GM18502 (cell line): ENCODE measurements at regions not wholly inside any gene's neighbourhood (a gene's known extent, or its start where the extent isn't known, plus 50 kb on each side); places are given as distances from the start of the nearest gene placed in this dataset.
A peak's percentile ranks its signal among the peaks of the same experiment; 100 is the strongest.

Source experiments
- ATAC-seq: cut with Tn5 transposase; IDR thresholded peaks from one replicate; pipeline ENCODE4 v1.9.1; 2021; ENCODE audit warnings: mild to moderate bottlenecking; ENCODE audit not compliant: unreplicated experiment, poor library complexity

DNA sequence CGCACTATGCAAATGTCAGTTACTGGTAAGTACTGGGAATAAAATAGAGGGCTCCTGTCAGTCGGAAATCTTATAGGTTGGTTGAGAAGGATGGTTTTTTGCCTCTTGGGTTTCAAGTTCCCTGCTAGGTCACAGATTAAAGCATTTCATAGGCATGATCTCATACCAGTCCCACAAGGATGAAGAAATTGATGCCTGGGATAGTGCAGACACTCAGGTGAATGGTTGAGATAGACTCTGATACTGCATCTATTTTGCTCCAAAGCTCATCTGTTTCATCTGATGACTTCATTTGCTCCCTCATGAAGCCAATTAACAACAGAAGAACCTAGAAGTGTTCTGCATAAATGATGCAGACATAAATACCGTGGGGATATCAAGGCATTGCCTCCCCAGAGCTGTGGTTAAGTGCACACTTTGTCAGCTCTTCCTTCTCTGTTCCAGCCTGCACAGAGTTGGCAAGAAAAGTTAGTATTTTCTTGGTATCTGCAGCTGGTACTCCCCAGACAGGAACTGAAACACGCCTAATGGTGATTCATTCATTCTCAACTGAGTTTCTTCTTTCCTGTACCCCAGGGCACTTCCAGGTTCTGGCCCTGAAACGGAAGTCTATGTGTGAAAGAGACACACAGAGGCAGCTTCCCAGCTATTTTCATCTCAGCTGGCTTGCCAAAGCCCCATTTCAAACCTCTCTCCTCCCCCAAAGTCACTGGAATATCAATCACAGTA lies 418.3 kb upstream of the SALL1 start:
- peak; percentile 71 for ATAC-seq

DNA sequence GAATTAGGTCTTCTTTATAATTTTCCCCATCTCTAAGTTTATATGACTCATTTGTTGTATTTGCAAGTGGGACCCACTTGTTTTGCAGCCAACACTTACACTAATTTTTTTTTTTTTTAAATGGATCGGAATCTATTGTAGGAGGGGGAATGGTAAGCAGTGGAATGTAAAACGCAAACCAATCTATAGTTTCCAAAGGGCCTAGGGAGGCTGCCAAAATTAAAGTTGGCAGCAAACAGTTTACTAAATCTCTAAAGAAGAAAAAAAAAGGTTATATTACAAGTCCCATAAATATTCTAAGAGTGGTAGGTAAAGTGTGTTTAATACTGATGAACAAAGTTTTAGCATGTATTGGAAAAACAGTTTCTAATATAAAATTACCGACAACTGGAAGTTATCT lies 416.8 kb upstream of the SALL1 start:
- ATAC-seq, result no peak

DNA sequence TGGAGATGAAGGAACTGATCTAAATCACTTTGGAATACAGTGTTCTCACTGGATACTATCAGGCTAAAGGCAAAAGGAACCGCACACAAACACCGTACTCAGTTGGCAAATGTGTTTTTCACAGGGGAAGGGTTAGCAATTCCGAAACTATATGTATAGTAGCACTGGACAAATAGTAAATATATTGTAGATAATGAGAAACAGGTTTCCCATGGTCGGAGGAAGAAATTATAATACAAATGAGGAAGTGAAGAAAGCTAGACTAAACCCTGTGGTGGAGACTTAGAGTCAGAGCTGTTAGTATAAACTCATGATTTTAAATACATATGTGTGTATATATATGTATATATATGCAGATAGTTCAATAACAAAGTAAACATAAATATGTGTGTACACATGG lies 414.1 kb upstream of the SALL1 start:
- ATAC-seq, result no peak

DNA sequence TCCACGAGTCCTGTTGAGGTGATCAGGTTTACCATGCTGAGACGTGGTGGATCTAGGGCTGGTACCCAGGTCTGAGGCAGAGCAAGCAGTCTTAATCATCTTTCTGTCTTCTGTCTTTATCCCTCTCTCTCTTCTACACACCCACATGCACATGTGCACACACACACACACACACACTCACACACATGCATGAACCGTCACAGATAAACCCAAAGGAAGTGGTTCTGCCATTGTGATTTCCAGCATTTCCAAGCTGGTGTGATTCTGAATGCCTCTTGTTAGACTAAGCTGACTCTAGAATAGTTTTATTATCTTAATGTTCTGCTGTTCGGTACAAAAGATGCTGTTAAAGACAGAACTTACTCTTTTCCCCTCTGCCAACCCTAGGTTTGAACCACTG lies 411.8 kb upstream of the SALL1 start:
- ATAC-seq, result no peak

DNA sequence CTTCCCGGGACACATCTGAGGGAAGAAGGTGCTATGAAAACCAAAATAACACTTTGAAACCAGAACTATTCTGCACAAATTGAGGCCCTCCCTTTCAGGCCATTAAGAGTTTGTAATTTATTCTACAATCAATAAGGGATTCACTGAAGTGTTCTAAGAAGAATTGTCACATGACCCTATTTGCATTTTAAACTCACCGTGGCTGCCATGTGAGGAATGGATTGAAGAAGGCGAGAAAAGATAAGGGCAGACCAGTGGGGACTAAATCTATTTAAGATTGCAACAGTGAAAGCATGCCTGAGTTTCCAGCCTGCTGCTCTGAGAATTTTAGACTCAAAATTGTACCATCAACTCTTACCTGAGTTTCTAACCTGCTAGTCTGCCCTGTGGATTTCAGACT lies 408.8 kb upstream of the SALL1 start:
- no peak for ATAC-seq

DNA sequence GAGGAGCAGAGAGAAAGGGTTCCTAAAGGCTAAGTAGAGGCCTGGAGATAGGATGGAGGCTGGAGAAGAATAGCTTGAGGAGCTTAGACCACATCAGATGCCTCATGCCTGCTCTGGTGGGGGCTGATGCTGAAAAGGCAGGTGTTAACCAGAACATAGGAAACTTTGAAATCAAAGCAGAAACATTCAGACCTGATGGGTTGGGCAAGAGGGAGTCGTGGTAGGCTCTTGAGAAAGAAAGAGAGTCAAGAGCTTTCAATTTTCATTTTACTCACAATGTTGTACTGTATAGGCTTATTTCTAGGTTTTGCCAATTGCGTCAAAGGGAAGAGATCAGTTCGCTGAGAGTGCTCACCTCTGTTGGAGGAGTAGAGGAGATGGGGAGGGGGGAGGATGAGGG lies 406.6 kb upstream of the SALL1 start:
- ATAC-seq, result no peak

DNA sequence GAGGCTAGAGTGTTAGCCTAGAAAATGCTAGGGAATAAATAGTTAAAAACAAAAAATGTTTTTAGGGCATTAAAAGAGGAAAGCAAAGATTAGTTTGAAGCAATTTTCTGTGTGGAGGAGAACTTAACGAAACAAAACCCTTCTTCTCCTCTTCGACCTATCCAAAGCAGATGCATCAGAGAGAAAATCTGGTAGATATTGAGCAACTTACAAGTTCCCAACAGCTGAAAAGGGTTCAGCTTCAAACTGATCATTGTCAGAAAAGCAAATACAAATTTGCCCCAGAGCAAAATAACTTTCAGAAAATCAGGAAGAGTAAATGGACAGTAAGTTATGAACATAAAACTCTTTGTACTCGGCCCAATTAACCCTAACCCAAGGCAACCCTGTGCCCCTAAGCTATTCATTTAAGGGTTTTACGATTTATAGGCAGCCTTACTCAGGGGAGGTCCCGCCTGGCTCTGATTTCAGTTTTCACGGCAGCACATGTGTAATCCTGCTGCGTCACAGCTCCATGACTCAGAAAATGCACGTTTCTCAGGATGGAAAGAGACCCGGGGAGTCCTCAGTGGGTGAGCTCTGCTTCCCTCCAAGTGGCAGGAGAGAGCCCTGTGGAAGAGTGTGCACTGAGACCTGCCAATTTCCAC lies 405.7 kb upstream of the SALL1 start:
- no peak for ATAC-seq

DNA sequence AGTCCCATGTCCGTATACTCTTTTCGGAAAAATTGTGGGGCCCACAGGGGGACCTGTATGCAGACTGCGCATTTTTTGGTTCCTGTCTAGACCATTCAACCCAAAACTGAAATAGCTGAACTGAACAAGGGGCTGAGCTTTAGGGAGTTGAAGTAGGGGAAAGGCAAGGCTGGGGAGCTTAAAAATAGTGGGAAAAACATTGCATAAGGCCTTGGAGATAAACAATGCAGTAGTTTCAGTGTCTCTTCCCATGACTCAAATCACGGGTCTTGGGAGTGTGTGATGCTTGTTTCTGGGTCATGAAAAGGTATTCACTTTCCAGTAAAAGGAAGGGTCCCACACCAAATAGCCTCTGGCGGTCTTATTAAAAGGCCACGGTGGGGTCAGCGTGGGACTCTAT lies 402.8 kb upstream of the SALL1 start:
- ATAC-seq, result no peak

DNA sequence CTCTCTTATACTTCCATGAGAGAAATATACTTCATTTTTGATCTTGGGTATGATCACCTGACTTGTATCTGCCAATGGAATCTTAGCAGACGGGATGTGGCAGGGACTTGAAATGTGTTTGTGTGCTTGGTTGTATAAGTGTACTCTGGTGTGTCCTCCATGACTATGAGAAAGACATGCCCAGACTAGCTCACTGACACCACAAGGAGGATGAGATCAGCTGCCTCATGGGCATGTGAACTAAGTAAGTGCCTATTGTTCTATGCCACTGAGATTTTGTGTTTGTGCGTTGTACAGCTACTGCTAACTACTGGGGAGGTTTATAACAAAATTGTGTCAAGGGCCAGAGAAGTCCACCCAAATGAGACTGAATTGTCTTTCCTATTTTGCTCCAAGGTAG lies 402.2 kb upstream of the SALL1 start:
- ATAC-seq, result no peak

DNA sequence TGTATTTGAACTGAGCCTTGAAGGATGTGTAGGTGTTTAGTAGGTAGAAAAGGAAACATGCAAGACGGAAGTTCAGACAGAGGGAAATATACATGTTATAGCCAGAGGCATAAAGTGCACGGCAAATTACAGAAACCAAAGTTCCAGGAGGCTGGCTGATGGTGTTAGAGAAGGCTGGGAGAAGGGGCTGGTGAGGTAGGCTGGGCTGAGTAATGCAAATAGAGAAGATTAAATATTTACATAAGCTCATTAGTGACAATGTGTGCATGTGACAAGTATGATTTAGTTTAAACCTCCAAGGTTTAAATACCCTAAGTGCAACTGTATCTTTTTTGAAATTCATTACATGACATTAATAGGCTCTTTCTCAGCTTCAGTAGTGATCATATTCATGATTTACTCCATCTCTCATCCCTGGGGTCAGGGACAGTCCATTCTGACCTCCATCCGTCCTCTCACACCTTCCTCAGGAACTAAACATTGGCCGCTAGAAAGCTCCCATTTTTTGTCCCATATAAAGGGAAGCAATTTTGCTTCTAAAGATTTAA lies 399.8 kb upstream of the SALL1 start:
- ATAC-seq, result no peak

DNA sequence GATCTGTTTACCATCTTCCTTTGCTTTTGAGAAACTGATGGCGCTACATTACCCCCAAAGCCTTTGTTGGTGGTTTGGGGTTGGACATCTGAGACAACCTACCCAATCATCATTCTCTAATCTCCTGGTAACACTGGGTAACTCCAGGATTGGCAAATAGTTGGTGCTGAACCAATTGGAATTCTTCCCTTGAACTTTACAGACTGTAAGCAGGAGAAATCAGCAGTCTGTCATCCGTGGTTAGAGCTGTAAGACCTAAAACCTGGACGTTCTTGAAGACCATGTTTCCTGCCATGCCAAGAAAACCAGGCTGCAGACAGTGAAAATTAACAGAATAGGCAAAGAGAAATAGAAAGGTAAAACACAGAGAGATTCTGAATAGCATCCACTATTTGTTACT lies 398.8 kb upstream of the SALL1 start:
- no peak for ATAC-seq

DNA sequence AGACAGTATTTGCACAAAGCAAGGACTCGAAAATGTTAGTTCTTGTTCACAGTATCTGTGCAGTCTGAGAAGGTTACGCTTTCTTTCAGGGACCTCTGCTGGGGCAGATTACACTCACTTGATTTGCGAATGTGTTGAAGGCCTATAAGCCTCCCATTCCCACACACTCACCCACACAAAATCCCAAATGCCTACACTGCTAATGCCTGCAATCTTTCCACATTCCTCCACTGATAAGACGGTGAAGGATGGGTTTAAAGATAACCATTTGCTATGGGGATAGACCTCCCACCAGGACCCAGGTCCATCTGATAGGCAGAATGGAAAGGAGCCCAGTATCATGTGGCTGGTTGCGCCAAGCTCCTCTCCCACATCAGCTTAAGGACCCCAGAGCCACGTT lies 394.9 kb upstream of the SALL1 start:
- ATAC-seq, result no peak

DNA sequence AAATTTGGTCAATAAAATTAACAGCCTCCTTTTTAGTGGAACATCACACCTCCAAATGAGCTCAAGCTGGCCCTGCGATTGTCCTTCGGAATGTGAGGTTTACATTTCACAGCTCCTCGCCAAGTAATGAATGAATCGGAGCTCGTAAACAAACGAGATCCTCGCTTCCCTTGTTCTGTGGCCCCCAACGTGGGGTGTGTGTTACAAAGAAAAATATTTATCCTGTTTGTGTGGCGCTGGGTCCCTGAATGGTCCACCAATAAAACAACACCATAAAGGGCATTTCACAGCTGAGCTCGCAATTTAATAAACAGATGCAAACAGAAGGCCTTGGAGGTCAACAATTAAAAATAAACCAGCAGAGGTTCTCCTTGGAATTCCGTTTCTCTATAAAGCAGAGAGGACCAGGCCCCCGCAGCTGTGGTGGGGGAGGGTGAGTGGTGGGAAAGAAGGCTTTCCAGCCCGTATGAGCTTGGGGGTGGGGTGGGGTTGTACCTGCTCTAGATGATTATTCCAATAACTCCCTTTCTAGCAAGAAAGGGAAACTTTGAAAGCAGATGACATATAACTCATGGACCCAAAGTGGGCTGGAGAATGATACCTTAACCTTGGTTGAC lies 393.9 kb upstream of the SALL1 start:
- no peak for ATAC-seq

DNA sequence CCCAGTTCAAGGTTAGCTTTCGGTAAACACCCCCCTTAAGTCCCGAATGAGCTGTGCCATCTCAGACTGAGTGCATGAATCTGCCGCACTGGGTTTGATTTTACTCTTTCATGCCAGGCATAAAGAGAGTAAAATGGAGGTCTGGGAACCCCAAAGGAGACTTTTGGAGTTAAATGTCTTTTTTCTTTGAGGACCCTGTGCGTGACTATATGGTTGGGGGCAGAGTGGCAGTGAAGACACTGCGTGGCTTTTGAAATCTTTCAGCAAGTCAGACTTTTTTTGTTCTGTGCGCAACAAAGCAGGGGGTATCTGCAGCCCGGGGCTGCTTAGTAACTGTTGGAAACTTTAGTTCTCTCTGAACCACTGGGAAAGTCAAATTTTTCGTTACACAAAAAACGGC lies 392.9 kb upstream of the SALL1 start:
- ATAC-seq, result no peak

DNA sequence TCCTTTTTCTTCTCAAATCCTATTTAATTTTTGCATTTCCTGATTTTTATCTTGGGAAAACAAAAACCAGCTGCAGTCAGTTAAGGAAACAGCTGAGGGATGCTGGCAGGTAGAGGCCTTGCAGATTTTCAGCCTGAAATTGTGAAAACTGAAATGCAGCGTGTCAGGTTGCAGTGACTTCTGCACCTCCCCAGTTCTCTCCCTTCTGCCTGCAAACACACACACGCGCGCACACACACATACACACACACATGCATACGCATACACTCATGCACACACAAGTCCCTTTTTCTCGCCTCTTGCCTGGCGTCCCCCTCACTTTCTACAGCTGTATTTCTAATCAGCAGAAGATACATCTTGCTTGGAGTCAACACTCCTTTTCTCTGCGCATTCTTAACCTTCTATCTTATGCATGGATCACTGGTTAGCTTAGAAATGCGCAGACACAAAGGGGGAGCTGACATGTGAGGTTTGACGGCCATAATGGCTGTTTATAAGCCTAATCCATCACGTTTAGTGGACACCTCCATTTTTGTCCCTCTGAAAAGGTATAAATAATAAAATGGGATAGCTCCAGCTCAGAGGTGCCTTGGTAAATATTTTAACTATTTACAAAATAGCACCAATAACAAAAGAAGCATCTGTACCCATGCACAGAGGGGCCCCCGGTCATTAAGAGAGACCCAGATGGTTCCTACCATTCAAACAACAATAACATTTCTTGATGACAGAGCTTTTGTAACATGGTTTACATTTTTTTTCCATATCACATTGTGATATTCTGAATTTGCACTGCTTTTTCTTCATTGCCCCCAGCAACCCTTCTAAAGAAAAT lies 392.1 kb upstream of the SALL1 start:
- ATAC-seq, result no peak

DNA sequence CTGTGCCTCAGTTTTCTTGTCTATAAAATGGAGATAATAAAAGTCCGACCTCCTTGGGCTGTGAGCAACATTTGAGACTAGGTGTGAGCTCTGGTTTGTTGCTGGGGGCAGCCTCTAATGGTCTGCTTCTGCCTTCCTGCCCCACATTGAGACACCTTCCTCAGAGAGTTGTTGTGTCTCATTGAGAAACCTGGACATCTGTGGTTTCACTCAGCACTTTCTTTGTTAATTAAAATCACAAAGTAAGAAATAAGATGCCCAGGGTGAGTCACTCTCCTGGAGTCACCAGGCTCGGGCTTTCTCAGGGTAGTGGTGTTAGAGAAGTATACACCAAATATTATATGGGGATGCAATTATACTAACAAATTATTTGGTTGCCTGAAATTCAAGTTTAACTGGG lies 389.2 kb upstream of the SALL1 start:
- ATAC-seq, result no peak

DNA sequence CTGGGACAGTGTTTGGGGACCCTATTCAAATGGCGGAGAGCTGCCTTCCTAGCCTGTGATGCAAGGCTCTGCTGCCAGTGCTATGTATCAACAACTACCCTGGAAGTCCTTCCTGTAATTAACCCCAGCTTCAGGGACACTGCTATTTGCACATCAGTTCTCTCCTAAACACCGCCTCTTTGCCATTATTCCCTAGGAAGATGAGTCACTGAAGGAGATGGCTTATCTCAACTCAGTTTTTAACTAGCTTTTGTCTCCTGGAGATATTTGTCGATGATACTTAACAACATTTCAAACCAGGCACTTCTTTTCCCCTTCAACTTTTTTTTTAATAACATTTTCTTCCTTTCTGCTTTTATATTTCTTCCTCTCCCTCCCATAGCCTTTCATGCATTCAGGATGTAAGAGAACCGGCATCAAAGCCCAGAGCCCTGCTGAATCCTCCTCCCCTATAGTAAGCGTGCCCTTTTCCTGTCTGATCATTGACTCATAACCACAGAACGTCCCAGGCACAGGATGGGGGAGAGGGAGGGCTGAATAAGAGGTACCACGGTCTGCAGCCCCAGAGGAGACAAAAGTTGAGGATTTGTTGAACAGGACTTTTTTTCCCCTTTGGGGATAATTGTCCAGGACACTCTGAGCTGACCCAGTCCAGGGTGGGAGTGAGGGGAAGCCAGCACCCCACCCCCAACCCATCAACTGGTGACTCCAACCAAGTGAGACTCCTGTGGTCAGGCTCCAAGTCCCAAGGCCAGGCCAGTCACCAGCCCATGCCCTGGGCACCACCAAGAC lies 387.8 kb upstream of the SALL1 start:
- ATAC-seq, result no peak

DNA sequence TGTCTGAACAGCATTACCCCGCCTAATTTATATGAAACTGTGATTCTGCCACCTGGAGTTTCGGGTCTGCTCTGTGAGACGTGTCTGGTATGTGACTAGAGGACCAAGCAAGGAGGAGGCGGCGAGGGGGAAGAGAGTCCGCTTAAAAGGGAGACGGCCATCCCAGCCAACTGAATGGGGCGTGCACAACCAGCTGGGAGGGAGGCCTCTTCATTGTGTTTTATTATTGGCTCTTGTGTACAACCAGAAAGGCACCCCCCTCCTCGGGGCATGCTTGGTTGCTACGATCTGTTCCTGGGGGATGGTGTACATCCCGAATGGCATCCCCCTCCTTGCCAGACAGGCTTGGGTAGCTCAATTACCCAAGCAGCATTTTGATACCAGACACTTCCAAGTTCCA lies 384.5 kb upstream of the SALL1 start:
- no peak for ATAC-seq

DNA sequence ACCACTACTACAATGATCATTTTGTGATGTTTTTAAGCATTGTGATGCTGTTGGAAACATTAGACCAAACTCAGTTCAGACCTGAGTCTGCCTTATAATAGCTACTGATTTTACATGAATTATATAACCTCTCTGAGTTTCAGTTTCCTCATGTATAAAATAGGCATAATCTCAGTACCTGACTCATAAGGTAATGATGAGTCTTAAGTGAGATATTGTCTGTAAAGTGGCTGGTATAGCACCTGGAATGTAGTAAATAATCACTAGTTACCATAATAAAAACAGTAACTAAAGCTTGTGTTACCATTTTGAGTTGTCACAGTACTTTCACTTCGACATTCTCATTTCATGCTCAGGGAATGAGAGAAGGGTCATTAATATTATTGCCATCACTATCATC lies 381.5 kb upstream of the SALL1 start:
- ATAC-seq, result no peak

DNA sequence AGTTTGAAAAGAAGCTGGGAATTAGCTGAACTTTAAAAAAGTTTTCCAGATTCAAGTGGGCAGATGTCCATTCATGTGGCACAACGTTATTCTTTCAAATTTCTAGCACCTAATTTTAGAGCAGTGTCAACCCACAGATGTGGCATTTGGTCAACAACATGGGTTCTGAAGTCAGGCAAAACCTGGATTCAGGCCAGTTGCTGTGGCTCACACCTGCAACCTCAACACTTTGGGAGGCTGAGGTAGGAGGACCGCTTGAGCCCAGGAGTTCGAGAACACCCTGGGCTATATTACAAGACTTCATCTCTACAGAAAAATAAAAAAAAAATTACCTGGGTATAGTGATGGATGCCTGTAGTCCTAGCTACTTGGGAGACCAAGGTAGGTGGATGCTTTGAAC lies 380.2 kb upstream of the SALL1 start:
- ATAC-seq, result no peak
